ENCODE measurements at regions not wholly inside any gene's neighbourhood (a gene's known extent, or its start where the extent isn't known, plus 50 kb on each side); places are given as distances from the start of the nearest gene placed in this dataset.
"Not testable (repeated sequence)": the region's sequence is repeated elsewhere in the genome, so short reads cannot be mapped to it uniquely, and the experiment has no call there.

DNA sequence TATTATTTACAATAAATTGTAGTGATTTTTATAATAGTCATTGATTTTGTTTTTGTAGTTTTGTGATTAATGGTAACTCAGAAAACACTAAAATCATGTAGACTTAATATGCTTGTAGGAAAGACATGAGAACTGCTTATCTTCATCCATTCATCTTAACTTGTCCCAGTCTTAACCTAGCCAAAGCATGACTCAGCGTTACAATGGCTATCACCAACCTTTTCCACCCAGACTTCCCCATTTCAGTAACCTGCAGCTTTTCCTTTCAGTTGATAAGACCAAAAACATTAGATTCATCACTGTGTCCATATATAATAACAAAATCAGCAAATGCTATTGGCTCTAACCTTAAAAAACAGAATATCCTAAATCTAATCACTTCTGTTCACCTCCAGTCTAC lies 106.2 kb upstream of the KLF8 start:
- no peak for DNase-seq (ENCODE audit: low read depth)
- no peak for TF ChIP-seq CTCF (IDR thresholded peaks at IDR 0.05; ENCODE audit: insufficient read depth, low read depth, low read length, missing control alignments)
- H3K4me3 ChIP-seq (ENCODE audit: low read depth, low read length), result no peak overlapping the region

GRCh38 chrX:56130031-56130430 lies 102.1 kb upstream of the KLF8 start:
- H3K4me3 ChIP-seq (ENCODE audit: low read depth, low read length), result no peak overlapping the region
- TF ChIP-seq CTCF (IDR thresholded peaks at IDR 0.05; ENCODE audit: insufficient read depth, low read depth, low read length, missing control alignments), result no peak
- no peak for DNase-seq (ENCODE audit: low read depth)

DNA sequence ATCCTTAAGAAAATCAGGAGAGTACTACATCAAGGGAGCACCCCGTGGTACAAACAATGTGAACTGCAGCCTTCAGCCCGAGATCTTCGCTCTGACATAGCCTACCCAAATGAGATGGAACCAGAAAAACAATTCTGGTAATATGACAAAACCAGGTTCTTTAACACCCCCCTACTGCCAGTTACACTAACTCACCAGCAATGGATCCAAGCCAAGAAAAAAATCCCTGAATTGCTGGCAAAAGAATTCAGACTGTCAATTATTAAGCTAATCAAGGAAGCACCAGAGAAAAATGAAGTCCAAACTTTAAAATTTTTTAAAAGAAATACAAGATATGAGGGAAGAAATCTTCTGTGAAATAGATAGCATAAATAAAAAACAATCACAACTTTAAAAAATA lies 101.7 kb upstream of the KLF8 start:
- TF ChIP-seq CTCF (IDR thresholded peaks at IDR 0.05; ENCODE audit: insufficient read depth, low read depth, low read length, missing control alignments), result no peak
- DNase-seq (ENCODE audit: low read depth), result no peak
- no peak overlapping the region for H3K4me3 ChIP-seq (ENCODE audit: low read depth, low read length)

GRCh38 chrX:56164135-56164534 lies 68.0 kb upstream of the KLF8 start:
- H3K4me3 ChIP-seq (ENCODE audit: low read depth, low read length); DNase-seq (ENCODE audit: low read depth): not testable (repeated sequence)

Data from GM12865 (cell line).